Muscle of leg (tissue), 3 donors: ENCODE measurements at regions not wholly inside any gene's neighbourhood (a gene's known extent, or its start where the extent isn't known, plus 50 kb on each side); places are given as distances from the start of the nearest gene placed in this dataset.

Experiments used
- DNase-seq: peaks from one replicate; pipeline ENCODE4 v3.0.0; 2013
- H3K27ac ChIP-seq: one replicate; pipeline ENCODE4 v1.5.1; 2013; ENCODE audit warnings: mild to moderate bottlenecking, low read length, control low read depth
- H3K27me3 ChIP-seq: one replicate; pipeline ENCODE4 v1.6.1; 2013; ENCODE audit warnings: low read length; ENCODE audit not compliant: control insufficient read depth, insufficient read depth
- H3K36me3 ChIP-seq: one replicate; pipeline ENCODE4 v1.6.1; 2013; ENCODE audit warnings: low read length; ENCODE audit not compliant: control insufficient read depth, insufficient read depth
- H3K4me1 ChIP-seq: one replicate; pipeline ENCODE4 v1.6.1; 2013; ENCODE audit warnings: low read length; ENCODE audit not compliant: control insufficient read depth, insufficient read depth
- H3K4me3 ChIP-seq: one replicate; pipeline ENCODE4 v1.5.1; 2013; ENCODE audit warnings: low read length, control low read depth
- H3K9me3 ChIP-seq: replicated peaks from 2 replicates; pipeline ENCODE4 v1.6.1; 2013; ENCODE audit warnings: low read depth, low read length; ENCODE audit not compliant: control insufficient read depth
- WGBS: methylation state at CpG from one replicate; pipeline ENCODE4 v1.1.5; 2013; ENCODE audit warnings: missing lambda C conversion rate; ENCODE audit not compliant: insufficient coverage; 5-methylcytosine and 5-hydroxymethylcytosine counted together

DNA sequence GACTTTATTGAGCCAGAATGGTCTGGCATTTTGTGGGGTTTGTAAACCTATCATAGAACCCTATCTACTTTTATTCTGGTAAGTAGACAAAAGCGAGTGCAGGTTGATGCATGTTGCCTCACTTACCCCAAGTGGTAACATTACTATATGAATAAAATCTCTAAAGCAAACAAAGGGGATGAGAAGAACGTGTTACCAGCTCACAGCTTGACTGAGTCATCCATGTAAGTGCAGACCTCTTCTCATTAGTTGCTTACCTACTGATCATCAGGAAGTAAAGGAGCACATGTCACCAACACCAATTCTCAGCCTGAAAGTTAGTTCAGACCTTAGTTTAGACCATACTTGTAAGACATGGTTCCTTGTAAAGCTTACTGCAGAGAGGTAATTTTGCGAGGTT is 1328.3 kb downstream of the C4orf33 start:
- Histone ChIP-seq H3K4me1 (no peaks in the 10 kb centered on the region), H3K27me3 (no peaks in the 10 kb centered on the region), H3K9me3 (no peaks in the 10 kb centered on the region), H3K36me3 (no peaks in the 10 kb centered on the region), H3K27ac (no peak overlapping the region), H3K4me3 (no peak overlapping the region)
- no peak for DNase-seq
- WGBS, result no CpG with 5 or more reads among the region's 3 CpGs

DNA sequence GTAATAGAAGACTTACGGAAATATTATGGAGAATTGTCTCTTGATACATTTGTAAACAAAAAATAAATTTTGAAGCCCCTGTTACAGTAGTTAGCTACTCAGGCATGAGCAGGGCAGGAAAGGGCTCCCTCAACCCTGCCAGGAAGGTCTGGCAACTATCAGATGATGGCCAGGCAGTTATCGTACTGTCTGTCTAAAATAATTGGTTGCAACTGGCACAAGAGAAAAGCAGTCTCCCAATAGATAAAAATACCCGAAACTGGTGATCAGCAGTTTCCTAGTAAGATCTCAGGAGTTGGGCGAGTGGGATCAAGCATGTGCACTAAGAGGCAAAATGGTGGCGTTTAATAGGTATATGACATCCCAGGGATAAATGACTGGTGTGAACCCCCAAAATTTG is 1336.3 kb downstream of the C4orf33 start:
- WGBS, result 90% methylated on average over 4 of the region's 5 CpGs
- H3K27ac ChIP-seq, result no peak overlapping the region
- DNase-seq, result no peak
- H3K27me3 ChIP-seq, result no peaks in the 10 kb centered on the region
- H3K4me1 ChIP-seq, result no peaks in the 10 kb centered on the region
- no peaks in the 10 kb centered on the region for H3K9me3 ChIP-seq
- H3K4me3 ChIP-seq, result no peak overlapping the region
- no peaks in the 10 kb centered on the region for H3K36me3 ChIP-seq

DNA sequence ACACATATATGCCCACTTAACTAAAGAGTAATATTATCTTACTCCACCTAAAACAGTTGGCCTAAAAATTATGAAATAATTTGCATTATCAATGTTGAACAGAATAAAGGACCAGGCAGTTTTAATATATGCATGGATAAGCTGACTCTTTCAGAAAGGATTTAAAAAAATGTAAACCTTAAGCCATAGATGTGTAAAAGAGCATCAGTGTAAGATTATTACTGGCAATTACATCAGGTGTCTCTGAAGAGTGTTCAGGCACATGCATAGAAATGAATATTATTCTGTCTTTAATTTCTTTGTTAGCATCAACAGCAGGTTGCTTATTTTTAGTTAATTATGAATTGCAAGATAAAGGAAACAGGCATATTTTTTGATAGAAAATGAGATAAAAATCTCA is 1353.8 kb downstream of the C4orf33 start:
- H3K4me1 ChIP-seq, result no peaks in the 10 kb centered on the region
- no peak overlapping the region for H3K27ac ChIP-seq
- H3K4me3 ChIP-seq, result no peak overlapping the region
- no peaks in the 10 kb centered on the region for H3K27me3 ChIP-seq
- peaks cover 4% of the 10 kb centered on the region for H3K9me3 ChIP-seq
- DNase-seq, result no peak
- H3K36me3 ChIP-seq, result no peaks in the 10 kb centered on the region

DNA sequence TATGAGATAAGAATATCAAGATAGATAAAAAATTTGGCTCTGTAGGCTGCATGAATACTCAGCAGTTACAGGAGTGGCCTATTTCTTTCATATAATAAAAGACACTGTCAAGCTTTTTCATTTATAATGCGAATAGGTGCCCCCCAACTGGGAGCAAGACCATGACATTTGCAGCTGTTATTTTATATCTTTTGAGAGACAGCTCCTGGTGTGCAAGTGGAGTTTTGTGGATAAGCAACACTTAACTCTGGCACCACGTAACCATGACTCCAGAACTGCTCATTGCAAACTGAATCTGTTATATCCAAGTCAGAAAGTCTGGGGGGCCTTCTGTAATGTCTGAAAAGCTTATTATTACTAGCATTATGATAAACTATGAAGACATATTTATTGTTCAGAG is 1372.4 kb downstream of the C4orf33 start:
- DNase-seq, result no peak
- H3K27ac ChIP-seq, result no peak overlapping the region
- no peaks in the 10 kb centered on the region for H3K9me3 ChIP-seq
- H3K4me1 ChIP-seq, result no peaks in the 10 kb centered on the region
- WGBS, result no CpG with 5 or more reads among the region's 2 CpGs
- H3K36me3 ChIP-seq, result no peaks in the 10 kb centered on the region
- H3K4me3 ChIP-seq, result no peak overlapping the region
- H3K27me3 ChIP-seq, result no peaks in the 10 kb centered on the region

DNA sequence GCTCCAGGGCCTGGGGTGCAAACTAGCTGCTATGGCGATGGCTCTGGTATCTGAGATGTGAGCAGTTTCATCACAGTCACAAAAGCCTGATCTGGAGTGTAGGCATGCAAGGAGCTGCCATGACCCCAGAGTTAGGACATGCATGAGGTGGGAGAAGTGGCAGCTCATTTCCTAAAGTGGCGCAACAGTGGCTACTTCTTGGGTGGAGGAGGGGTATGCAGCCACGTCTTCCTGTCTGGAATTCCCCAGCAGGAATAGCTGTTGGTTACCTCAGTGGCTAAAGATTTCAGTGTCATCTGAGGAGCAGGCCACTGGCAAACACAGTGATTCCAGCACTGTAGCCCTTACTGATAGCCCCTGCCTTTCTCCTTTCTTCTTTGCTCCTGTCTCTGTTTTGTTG is 1382.5 kb downstream of the C4orf33 start:
- H3K4me1 ChIP-seq, result no peaks in the 10 kb centered on the region
- H3K27ac ChIP-seq, result no peak overlapping the region
- no peak for DNase-seq
- H3K27me3 ChIP-seq, result no peaks in the 10 kb centered on the region
- no peaks in the 10 kb centered on the region for H3K9me3 ChIP-seq
- 76% methylated on average over 3 of the region's 3 CpGs for WGBS
- no peak overlapping the region for H3K4me3 ChIP-seq
- H3K36me3 ChIP-seq, result no peaks in the 10 kb centered on the region

DNA sequence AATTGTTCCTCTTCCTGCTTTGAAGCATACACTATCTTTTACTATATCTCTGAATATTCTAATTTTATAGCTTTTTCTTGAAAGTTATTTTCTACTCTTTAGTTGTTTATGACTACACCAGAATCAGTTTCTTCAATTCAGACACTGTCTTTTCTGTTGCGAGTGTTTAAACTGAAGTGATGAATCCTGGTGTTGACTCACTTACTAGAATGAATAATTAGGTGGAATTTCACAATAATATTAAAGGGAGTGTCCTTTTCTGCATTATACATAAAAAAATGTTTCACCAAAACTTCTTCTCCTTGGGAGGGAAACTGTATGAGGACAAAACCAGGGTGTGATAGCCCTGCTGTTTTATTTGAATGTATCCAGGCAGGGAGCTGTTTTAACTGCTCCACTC is 1383.1 kb downstream of the C4orf33 start:
- no peaks in the 10 kb centered on the region for H3K9me3 ChIP-seq
- H3K4me1 ChIP-seq, result no peaks in the 10 kb centered on the region
- DNase-seq, result no peak
- no peaks in the 10 kb centered on the region for H3K27me3 ChIP-seq
- no peak overlapping the region for H3K4me3 ChIP-seq
- H3K27ac ChIP-seq, result no peak overlapping the region
- no CpG with 5 or more reads among the region's 1 CpG for WGBS
- no peaks in the 10 kb centered on the region for H3K36me3 ChIP-seq

DNA sequence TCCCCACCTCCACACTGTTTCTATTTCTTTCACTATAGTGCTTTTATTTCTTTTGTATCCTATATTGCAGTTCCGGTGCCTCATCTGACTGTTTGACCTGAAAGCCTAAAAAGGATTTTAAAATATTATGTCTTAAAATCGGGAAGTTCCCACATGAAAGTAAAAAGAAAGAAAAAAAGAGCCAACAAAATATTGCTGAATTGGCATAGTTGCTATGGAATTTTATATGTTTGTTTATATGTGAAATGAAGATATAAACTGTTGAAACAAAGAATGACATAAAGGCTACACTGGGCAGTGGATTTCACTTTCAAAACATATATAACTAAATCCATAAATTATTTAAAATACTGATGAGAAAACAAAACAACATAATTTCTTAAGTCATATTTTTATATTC is 1383.7 kb downstream of the C4orf33 start:
- no peaks in the 10 kb centered on the region for H3K36me3 ChIP-seq
- H3K4me1 ChIP-seq, result no peaks in the 10 kb centered on the region
- no peak for DNase-seq
- WGBS, result no CpG with 5 or more reads among the region's 2 CpGs
- H3K4me3 ChIP-seq, result no peak overlapping the region
- no peaks in the 10 kb centered on the region for H3K27me3 ChIP-seq
- no peaks in the 10 kb centered on the region for H3K9me3 ChIP-seq
- no peak overlapping the region for H3K27ac ChIP-seq

DNA sequence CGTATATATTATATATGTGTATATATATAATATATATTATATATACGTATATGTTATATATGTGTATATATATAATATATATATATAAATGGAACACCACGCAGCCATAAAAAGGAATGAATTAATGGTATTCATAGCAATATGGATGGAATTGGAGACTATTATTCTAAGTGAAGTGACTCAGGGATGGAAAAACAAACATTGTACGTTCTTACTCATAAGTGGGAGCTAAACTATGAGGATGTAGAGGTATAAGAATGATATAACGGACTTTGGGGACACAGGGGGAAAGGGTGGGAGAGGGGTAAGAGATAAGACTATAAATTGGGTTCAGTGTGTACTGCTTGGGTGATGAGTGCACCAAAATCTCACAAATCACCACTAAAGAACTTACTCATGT is 1388.9 kb downstream of the C4orf33 start:
- H3K27me3 ChIP-seq, result no peaks in the 10 kb centered on the region
- no peaks in the 10 kb centered on the region for H3K36me3 ChIP-seq
- WGBS, result 85% methylated on average over 2 of the region's 5 CpGs

DNA sequence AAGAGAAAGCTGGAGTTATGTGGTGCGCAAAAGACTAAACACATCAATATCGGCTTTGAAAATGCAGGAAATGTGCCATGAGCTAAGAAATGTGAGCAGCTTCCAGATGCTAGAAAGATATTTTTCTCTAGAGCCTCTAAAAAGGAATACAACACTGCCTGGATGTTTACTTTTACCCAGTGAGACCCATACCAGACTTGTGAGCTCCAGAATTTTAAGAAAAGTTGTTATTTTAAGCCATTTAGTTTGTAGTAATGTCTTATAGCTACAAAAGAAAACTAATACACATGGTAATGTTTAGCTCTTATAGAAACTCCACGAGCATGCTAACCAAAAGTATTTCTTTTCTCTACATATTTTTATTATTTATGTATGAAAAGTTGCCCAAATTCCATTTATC is 1389.4 kb downstream of the C4orf33 start:
- Histone ChIP-seq H3K4me3 (no peak overlapping the region), H3K9me3 (no peaks in the 10 kb centered on the region), H3K27me3 (no peaks in the 10 kb centered on the region), H3K36me3 (no peaks in the 10 kb centered on the region), H3K27ac (no peak overlapping the region), H3K4me1 (no peaks in the 10 kb centered on the region)
- DNase-seq, result no peak
- no CpG with 5 or more reads among the region's 3 CpGs for WGBS

More for the DNA sequence above, 1388.9 kb downstream of the C4orf33 start:
- Histone ChIP-seq H3K4me3 (no peak overlapping the region), H3K4me1 (no peaks in the 10 kb centered on the region), H3K27ac (no peak overlapping the region), H3K9me3 (no peaks in the 10 kb centered on the region)
- no peak for DNase-seq

DNA sequence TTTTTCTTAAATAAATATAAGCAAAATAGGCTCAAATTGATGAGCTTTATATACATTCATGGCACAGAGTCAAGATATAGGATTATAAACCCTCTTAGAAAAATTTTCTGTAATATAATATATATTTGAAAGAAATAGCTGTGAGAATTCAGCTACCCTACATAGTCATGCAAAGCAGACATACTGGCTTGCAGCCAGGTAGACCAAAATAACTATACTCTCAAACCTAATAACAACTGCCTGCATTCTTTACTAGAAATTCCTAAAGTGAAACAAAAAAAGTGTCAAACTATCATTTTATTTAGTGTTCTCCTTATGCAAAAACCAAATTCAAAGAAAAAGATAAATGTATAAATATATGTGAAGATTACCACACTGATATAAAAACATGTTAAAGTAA is 1390.2 kb downstream of the C4orf33 start:
- H3K36me3 ChIP-seq, result no peaks in the 10 kb centered on the region
- no peaks in the 10 kb centered on the region for H3K4me1 ChIP-seq
- H3K9me3 ChIP-seq, result no peaks in the 10 kb centered on the region
- DNase-seq, result peak; percentile 59
- H3K27me3 ChIP-seq, result no peaks in the 10 kb centered on the region
- H3K4me3 ChIP-seq, result no peak overlapping the region
- no peak overlapping the region for H3K27ac ChIP-seq

DNA sequence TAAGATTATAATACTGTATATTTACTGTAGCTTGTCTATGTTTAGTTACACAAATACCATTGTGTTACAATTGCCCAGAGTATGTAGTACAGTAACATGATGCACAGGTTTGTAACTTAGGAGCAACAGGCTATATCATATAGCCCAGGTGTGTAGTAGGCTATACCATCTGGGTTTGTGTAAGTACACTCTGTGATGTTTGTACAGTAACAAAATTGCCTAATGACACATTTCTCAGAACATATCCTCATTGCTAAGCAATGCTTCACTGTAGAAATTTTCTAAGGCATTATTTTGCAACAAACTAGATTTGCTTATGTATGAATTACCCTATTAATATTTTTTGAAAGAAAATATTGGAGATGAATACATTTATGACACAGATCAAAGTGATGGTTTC is 1390.9 kb downstream of the C4orf33 start:
- Histone ChIP-seq H3K4me3 (no peak overlapping the region), H3K36me3 (no peaks in the 10 kb centered on the region), H3K27me3 (no peaks in the 10 kb centered on the region), H3K9me3 (no peaks in the 10 kb centered on the region), H3K4me1 (no peaks in the 10 kb centered on the region), H3K27ac (no peak overlapping the region)
- no peak for DNase-seq
